A549 (cell line): ENCODE measurements at regions not wholly inside any gene's neighbourhood (a gene's known extent, or its start where the extent isn't known, plus 50 kb on each side); places are given as distances from the start of the nearest gene placed in this dataset.

Experiments used
- ATAC-seq, 2 experiments: fragments of 200-7000 bp in 1 of 2; fragments of >200 bp in 1 of 2; cut with Nextera tagmentation in 1 of 2; cut with Tn5 transposase in 1 of 2; 3 replicates each; pipeline versions ENCODE4 v1.8.0 to v1.9.1; 2018 to 2020; ENCODE audit warnings: mild to moderate bottlenecking in 1 of 2, moderate library complexity in 1 of 2
- CTCF ChIA-PET: fragments of 300-600 bp; sonication (Branson Sonifier 250); formaldehyde crosslinking; extraction: SDS; loops from one replicate; lab custom pipeline; 2021; ENCODE audit warnings: antibody characterized with exemption, inconsistent platforms; lab: Yijun Ruan, JAX
- POLR2A ChIA-PET: fragments of 350-600 bp; formaldehyde crosslinking; extraction: SDS; loops from one replicate; lab custom pipeline; 2021; ENCODE audit warnings: antibody characterized with exemption, inconsistent platforms; lab: Yijun Ruan, JAX
- DNase-seq, 2 experiments: peaks; one replicate each; pipeline versions ENCODE4 v3.0.0 to v3.0.0-alpha.2; 2011 to 2016; ENCODE audit warnings: low read depth in 1 of 2, low spot score in 1 of 2
- FAIRE-seq: peaks from 2 replicates; lab custom pipeline; 2011; peaks lifted over from hg19 to GRCh38; lab: Jason Lieb, UNC
- H3K27ac ChIP-seq, 2 experiments: fragments of >200 bp; sonication (Bioruptor Twin); formaldehyde crosslinking; 3 replicates each; pipeline ENCODE4 v1.5.1; 2016 to 2017
- H3K4me1 ChIP-seq: fragments of >200 bp; sonication (Bioruptor Twin); formaldehyde crosslinking; 3 replicates; pipeline ENCODE4 v1.6.1; 2016
- H3K4me2 ChIP-seq: fragments of >200 bp; sonication (Bioruptor Twin); formaldehyde crosslinking; 3 replicates; pipeline ENCODE4 v1.6.1; 2016
- H3K4me3 ChIP-seq: fragments of >200 bp; sonication (Bioruptor Twin); formaldehyde crosslinking; 3 replicates; pipeline ENCODE4 v1.5.1; 2016
- H3K9me3 ChIP-seq: fragments of >200 bp; sonication (Bioruptor Twin); formaldehyde crosslinking; 3 replicates; pipeline ENCODE4 v1.6.1; 2016
- ATOH8 ChIP-seq: fragments of 250-450 bp; sonication (Bioruptor Pico); IDR thresholded peaks from 2 replicates; pipeline ENCODE4 v1.5.0; 2020; ENCODE audit warnings: low read depth, mild to moderate bottlenecking, moderate library complexity
- BHLHE40 ChIP-seq: IDR thresholded peaks from 2 replicates; pipeline ENCODE4 v1.6.1; 2012; ENCODE audit warnings: low read depth, low read length, inconsistent platforms
- CTCF ChIP-seq: fragments of >200 bp; sonication (Bioruptor Twin); formaldehyde crosslinking; IDR thresholded peaks from 3 replicates; pipeline ENCODE4 v1.5.1; 2016
- ELK1 ChIP-seq: fragments of 150-350 bp; IDR thresholded peaks from 2 replicates; pipeline ENCODE4 v1.6.1; 2014; ENCODE audit warnings: low read depth, mild to moderate bottlenecking, low read length
- ESRRA ChIP-seq: fragments of 150-350 bp; IDR thresholded peaks from 2 replicates; pipeline ENCODE4 v1.6.1; 2014; ENCODE audit warnings: mild to moderate bottlenecking, low read length, borderline replicate concordance
- FOXS1 ChIP-seq: fragments of 250-450 bp; sonication (Bioruptor Pico); IDR thresholded peaks from 2 replicates; pipeline ENCODE4 v1.5.0; 2020; ENCODE audit warnings: mild to moderate bottlenecking, moderate library complexity
- GATA3 ChIP-seq: IDR thresholded peaks from 2 replicates; pipeline ENCODE4 v1.6.1; 2012; ENCODE audit warnings: borderline replicate concordance
- HES2 ChIP-seq: fragments of >200 bp; sonication (Bioruptor Twin); formaldehyde crosslinking; IDR thresholded peaks from 2 replicates; pipeline ENCODE4 v1.6.1; 2016
- HMGXB4 ChIP-seq: fragments of 250-450 bp; sonication (Bioruptor Pico); IDR thresholded peaks from 2 replicates; pipeline ENCODE4 v1.5.0; 2021; ENCODE audit warnings: mild to moderate bottlenecking, moderate library complexity, borderline replicate concordance
- HOXB5 ChIP-seq: fragments of 250-450 bp; sonication (Bioruptor Pico); IDR thresholded peaks from 2 replicates; pipeline ENCODE4 v1.5.0; 2020; ENCODE audit warnings: mild to moderate bottlenecking, moderate library complexity
- JUN ChIP-seq, 2 experiments: fragments of >200 bp; sonication (Bioruptor Twin); formaldehyde crosslinking; IDR thresholded peaks; 2 replicates in 1 of 2; 3 replicates in 1 of 2; pipeline ENCODE4 v1.6.1; 2016 to 2017
- MAFK ChIP-seq: fragments of 450-650 bp; IDR thresholded peaks from 2 replicates; pipeline ENCODE4 v1.6.1; 2014; ENCODE audit not compliant: partially characterized antibody
- MAX ChIP-seq: IDR thresholded peaks from 2 replicates; pipeline ENCODE4 v1.6.1; 2012
- MAZ ChIP-seq: fragments of 150-350 bp; IDR thresholded peaks from 2 replicates; pipeline ENCODE4 v1.6.1; 2014; ENCODE audit warnings: antibody characterized with exemption, low read depth, low read length, borderline replicate concordance
- PHF8 ChIP-seq: fragments of 200-600 bp; sonication (generic); IDR thresholded peaks from 2 replicates; pipeline ENCODE4 v1.6.1; 2016; ENCODE audit warnings: low read depth, mild to moderate bottlenecking, antibody characterized with exemption, moderate library complexity, borderline replicate concordance
- POLR2A ChIP-seq: IDR thresholded peaks from 2 replicates; pipeline ENCODE4 v1.6.1; 2012; ENCODE audit warnings: mild to moderate bottlenecking, low read length
- REST ChIP-seq: fragments of 200-600 bp; sonication (generic); IDR thresholded peaks from 2 replicates; pipeline ENCODE4 v1.6.1; 2016; ENCODE audit warnings: antibody characterized with exemption, mild to moderate bottlenecking, moderate library complexity
- TFCP2L1 ChIP-seq: fragments of 250-450 bp; sonication (Bioruptor Pico); IDR thresholded peaks from 2 replicates; pipeline ENCODE4 v1.5.0; 2021; ENCODE audit warnings: mild to moderate bottlenecking
- USF2 ChIP-seq: fragments of 450-650 bp; IDR thresholded peaks from 2 replicates; pipeline ENCODE4 v1.6.1; 2014; ENCODE audit warnings: antibody characterized with exemption
- ZNF302 ChIP-seq: fragments of 250-450 bp; sonication (Bioruptor Pico); IDR thresholded peaks from 2 replicates; pipeline ENCODE4 v1.9.0; 2021; ENCODE audit warnings: inconsistent platforms, mild to moderate bottlenecking, moderate library complexity
- ZSCAN20 ChIP-seq: fragments of 250-450 bp; sonication (Bioruptor Pico); IDR thresholded peaks from 2 replicates; pipeline ENCODE4 v1.8.0; 2022; ENCODE audit warnings: mild to moderate bottlenecking, moderate library complexity
- WGBS: methylation state at CpG from one replicate; pipeline ENCODE4 v1.1.6; 2017; ENCODE audit errors: missing lambda C conversion rate; 5-methylcytosine and 5-hydroxymethylcytosine counted together

GRCh38 chr12:11482955-11483354 is 87.6 kb upstream of the PRB2 start:
- FAIRE-seq = no peak
- no peak for DNase-seq
- POLR2A ChIA-PET = no interaction called here
- CTCF ChIA-PET = interaction anchor here (2.1 to 7.8 kb wide), 2 partner anchors 283 to 710 kb away, joined by 6 to 131 read pairs; no protein-coding TSS in a partner anchor
- Histone ChIP-seq H3K9me3 (no peaks in the 10 kb centered on the region), H3K4me3 (no peak overlapping the region), H3K4me1 (no peaks in the 10 kb centered on the region), H3K4me2 (no peak overlapping the region), H3K27ac (no peak overlapping the region)
- TF ChIP-seq PHF8 (no peak), MAX (no peak), HOXB5 (CRISPR knock-in tag) (no peak), MAFK (no peak), ATOH8 (CRISPR knock-in tag) (no peak), ELK1 (no peak), REST (no peak), GATA3 (no peak), ZNF302 (CRISPR knock-in tag) (no peak), JUN (IDR thresholded peaks at IDR 0.05) (no peak), MAZ (no peak), BHLHE40 (no peak)
- no peak for ATAC-seq
- 0% methylated on average over 2 of the region's 2 CpGs for WGBS

GRCh38 chr12:11486623-11487444 is 91.5 kb upstream of the PRB2 start:
- Histone ChIP-seq H3K4me2 (peak overlapping the region; percentile 44), H3K27ac (no peak overlapping the region), H3K4me1 (no peaks in the 10 kb centered on the region), H3K9me3 (no peaks in the 10 kb centered on the region), H3K4me3 (no peak overlapping the region)
- ChIA-PET POLR2A (no interaction called here), CTCF (interaction anchor here (0.5 to 7.8 kb wide), 39 partner anchors 9 to 1334 kb away, joined by 3 to 131 read pairs (median 4); partner anchors contain the start of gene KLRC4)
- ATAC-seq (peak; percentile 80 to 85), DNase-seq (peak; percentile 62 to 90), FAIRE-seq (peak; percentile 84)
- WGBS = 22% methylated on average over 13 of the region's 13 CpGs
- no peak for TF ChIP-seq ATOH8 (CRISPR knock-in tag)
- TF ChIP-seq ZSCAN20 (CRISPR knock-in tag) = no peak
- TF ChIP-seq HMGXB4 (CRISPR knock-in tag) = no peak
- no peak for TF ChIP-seq ELK1
- TF ChIP-seq POLR2A = no peak
- no peak for TF ChIP-seq MAZ
- TF ChIP-seq ESRRA = no peak
- no peak for TF ChIP-seq TFCP2L1 (CRISPR knock-in tag)
- TF ChIP-seq USF2 = no peak
- TF ChIP-seq FOXS1 (CRISPR knock-in tag) = no peak
- no peak for TF ChIP-seq HES2
- peak; percentile 100 for TF ChIP-seq CTCF
